ENCODE measurements at regions not wholly inside any gene's neighbourhood (a gene's known extent, or its start where the extent isn't known, plus 50 kb on each side); places are given as distances from the start of the nearest gene placed in this dataset.
"Not testable (repeated sequence)": the region's sequence is repeated elsewhere in the genome, so short reads cannot be mapped to it uniquely, and the experiment has no call there.

GRCh38 chr11:13150487-13150886, 127.1 kb upstream of the BMAL1 start:
- TF ChIP-seq GATA1 (IDR thresholded peaks at IDR 0.05; ENCODE audit: low read depth, low read length): no peak
- no peak for TF ChIP-seq POLR2A (IDR thresholded peaks at IDR 0.05; ENCODE audit: low read length)
- no peak for DNase-seq

- TF ChIP-seq POLR2A (IDR thresholded peaks at IDR 0.05; ENCODE audit: low read length): no peak
- TF ChIP-seq GATA1 (IDR thresholded peaks at IDR 0.05; ENCODE audit: low read depth, low read length): no peak
- no peak for DNase-seq
These were observed 125.3 kb upstream of the BMAL1 start for GRCh38 chr11:13152264-13152663.

- TF ChIP-seq POLR2A (IDR thresholded peaks at IDR 0.05; ENCODE audit: low read length): no peak
- DNase-seq: peak in 1 of 2 experiments; percentile 14
These were observed 124.7 kb upstream of the BMAL1 start for GRCh38 chr11:13152736-13153541.

- DNase-seq: not testable (repeated sequence)
These were observed 123.2 kb upstream of the BMAL1 start for GRCh38 chr11:13154374-13154773.

- DNase-seq: no peak
- TF ChIP-seq GATA1 (IDR thresholded peaks at IDR 0.05; ENCODE audit: low read depth, low read length) (no peak), POLR2A (IDR thresholded peaks at IDR 0.05; ENCODE audit: low read length) (no peak)
These were observed 117.2 kb upstream of the BMAL1 start for GRCh38 chr11:13160346-13160745.

- no peak for TF ChIP-seq GATA1 (IDR thresholded peaks at IDR 0.05; ENCODE audit: low read depth, low read length)
- no peak for TF ChIP-seq POLR2A (IDR thresholded peaks at IDR 0.05; ENCODE audit: low read length)
- no peak for DNase-seq
These were observed 116.8 kb upstream of the BMAL1 start for GRCh38 chr11:13160806-13161205.

GRCh38 chr11:13163158-13163557, 114.4 kb upstream of the BMAL1 start:
- no peak for DNase-seq
- TF ChIP-seq GATA1 (IDR thresholded peaks at IDR 0.05; ENCODE audit: low read depth, low read length) (no peak), POLR2A (IDR thresholded peaks at IDR 0.05; ENCODE audit: low read length) (no peak)

- DNase-seq: no peak
- TF ChIP-seq POLR2A (IDR thresholded peaks at IDR 0.05; ENCODE audit: low read length): no peak
- no peak for TF ChIP-seq GATA1 (IDR thresholded peaks at IDR 0.05; ENCODE audit: low read depth, low read length)
These were observed 111.6 kb upstream of the BMAL1 start for GRCh38 chr11:13166036-13166435.

GRCh38 chr11:13168271-13168670, 109.3 kb upstream of the BMAL1 start:
- no peak for DNase-seq
- no peak for TF ChIP-seq GATA1 (IDR thresholded peaks at IDR 0.05; ENCODE audit: low read depth, low read length)
- no peak for TF ChIP-seq POLR2A (IDR thresholded peaks at IDR 0.05; ENCODE audit: low read length)

- no peak for TF ChIP-seq POLR2A (IDR thresholded peaks at IDR 0.05; ENCODE audit: low read length)
- no peak for DNase-seq
These were observed 107.9 kb upstream of the BMAL1 start for GRCh38 chr11:13169709-13170108.

GRCh38 chr11:13174090-13174489, 103.5 kb upstream of the BMAL1 start:
- no peak for DNase-seq

GRCh38 chr11:13183094-13183825, 94.3 kb upstream of the BMAL1 start:
- TF ChIP-seq GATA1 (IDR thresholded peaks at IDR 0.05; ENCODE audit: low read depth, low read length) (no peak), POLR2A (IDR thresholded peaks at IDR 0.05; ENCODE audit: low read length) (no peak)
- peak; percentile 15 to 35 for DNase-seq

More at GRCh38 chr11:13174090-13174489, 103.5 kb upstream of the BMAL1 start:
- TF ChIP-seq POLR2A (IDR thresholded peaks at IDR 0.05; ENCODE audit: low read length): no peak
- no peak for TF ChIP-seq GATA1 (IDR thresholded peaks at IDR 0.05; ENCODE audit: low read depth, low read length)

- TF ChIP-seq POLR2A (IDR thresholded peaks at IDR 0.05; ENCODE audit: low read length) (no peak), GATA1 (IDR thresholded peaks at IDR 0.05; ENCODE audit: low read depth, low read length) (no peak)
- DNase-seq: no peak
These were observed 93.8 kb upstream of the BMAL1 start for GRCh38 chr11:13183826-13184196.

- no peak for DNase-seq
- no peak for TF ChIP-seq GATA1 (IDR thresholded peaks at IDR 0.05; ENCODE audit: low read depth, low read length)
- TF ChIP-seq POLR2A (IDR thresholded peaks at IDR 0.05; ENCODE audit: low read length): no peak
These were observed 93.2 kb upstream of the BMAL1 start for GRCh38 chr11:13184295-13184794.

- TF ChIP-seq GATA1 (IDR thresholded peaks at IDR 0.05; ENCODE audit: low read depth, low read length) (no peak), POLR2A (IDR thresholded peaks at IDR 0.05; ENCODE audit: low read length) (no peak)
These were observed 89.4 kb upstream of the BMAL1 start for GRCh38 chr11:13188179-13188578.

More at GRCh38 chr11:13188179-13188578, 89.4 kb upstream of the BMAL1 start:
- no peak for DNase-seq

All from erythroblast (primary cell).